Stimulated activated CD8-positive, alpha-beta memory T cell treated with anti-CD3 and anti-CD28 coated beads, Interleukin-7, amount 100 ng/mL, for 4 hours (primary cell): ENCODE measurements at regions not wholly inside any gene's neighbourhood (a gene's known extent, or its start where the extent isn't known, plus 50 kb on each side); places are given as distances from the start of the nearest gene placed in this dataset.
"Not testable (repeated sequence)": the region's sequence is repeated elsewhere in the genome, so short reads cannot be mapped to it uniquely, and the experiment has no call there.

Source experiments
- DNase-seq, 2 donors: peaks; one replicate each; pipeline ENCODE4 v3.0.0-alpha.2; 2020; ENCODE audit warnings: low read depth in 2 of 2

DNA sequence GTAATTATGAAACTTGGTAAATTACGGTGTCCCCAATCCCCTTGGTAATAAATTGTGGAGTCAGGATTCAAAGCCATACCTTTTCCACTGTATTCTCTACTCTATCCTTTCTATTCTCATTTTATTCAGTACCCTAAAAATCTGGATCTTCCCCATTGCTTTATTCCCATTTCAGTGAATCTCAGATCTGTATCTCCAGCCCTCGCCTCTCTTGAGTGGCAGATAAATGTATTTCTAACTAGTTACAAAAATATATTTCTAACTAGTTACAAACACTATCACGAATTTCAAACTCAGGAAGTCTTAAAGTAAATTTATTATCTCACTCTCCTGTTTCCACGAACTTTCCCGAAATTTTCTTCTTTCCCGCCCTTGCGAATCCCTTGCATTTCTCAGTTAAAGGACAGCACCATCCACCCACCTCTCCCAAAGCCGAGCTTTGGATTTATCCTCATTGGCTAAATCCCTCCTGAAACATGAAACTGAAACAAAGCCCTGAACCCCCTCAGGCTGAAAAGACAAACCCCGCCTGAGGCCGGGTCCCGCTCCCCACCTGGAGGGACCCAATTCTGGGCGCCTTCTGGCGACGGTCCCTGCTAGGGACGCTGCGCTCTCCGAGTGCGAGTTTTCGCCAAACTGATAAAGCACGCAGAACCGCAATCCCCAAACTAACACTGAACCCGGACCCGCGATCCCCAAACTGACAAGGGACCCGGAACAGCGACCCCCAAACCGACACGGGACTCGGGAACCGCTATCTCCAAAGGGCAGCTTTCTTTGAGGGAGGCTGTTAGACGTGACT is 164.3 kb upstream of the PABPC3 start:
- no peak for DNase-seq

DNA sequence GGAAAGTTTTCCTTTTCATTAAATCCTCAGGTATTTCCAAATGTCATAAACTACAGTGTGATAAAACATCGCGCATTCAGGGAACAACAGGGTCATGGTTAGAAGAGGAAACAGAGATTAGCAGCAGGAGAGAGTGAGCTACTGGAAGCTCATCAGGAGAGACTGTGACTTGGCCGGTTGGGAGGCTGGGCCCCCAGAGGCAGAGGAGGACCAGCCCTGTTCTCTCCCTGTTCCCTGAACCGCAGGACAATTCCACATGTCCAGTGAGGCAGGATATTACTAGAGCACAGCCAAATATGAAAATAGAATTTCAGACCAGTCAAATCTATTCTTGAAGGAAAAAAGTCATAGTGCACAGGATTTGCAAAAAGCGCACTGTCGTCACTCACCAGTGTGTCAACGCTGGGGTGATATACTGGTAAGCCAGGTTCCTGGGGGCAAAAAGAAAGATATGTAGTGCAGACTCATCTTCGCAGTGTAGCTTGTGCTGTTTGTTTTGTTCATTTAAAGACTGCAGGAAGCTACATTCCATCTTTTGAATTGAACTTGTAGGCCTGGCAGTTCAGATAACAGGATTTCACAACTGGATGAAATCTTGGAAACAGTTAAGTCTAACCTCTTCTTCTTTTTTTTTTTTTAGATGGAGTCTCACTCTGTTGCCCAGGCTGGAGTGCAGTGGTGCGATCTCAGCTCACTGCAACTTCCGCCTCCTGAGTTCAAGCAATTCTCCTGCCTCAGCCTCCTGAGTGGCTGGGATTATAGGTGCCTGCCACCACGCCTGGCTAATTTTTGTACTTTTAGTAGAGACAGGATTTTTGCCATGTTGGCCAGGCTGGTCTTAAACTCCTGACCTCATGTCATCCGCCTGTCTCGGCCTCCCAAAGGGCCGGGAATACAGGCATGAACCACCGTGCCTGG is 162.6 kb upstream of the PABPC3 start:
- not testable (repeated sequence) for DNase-seq

DNA sequence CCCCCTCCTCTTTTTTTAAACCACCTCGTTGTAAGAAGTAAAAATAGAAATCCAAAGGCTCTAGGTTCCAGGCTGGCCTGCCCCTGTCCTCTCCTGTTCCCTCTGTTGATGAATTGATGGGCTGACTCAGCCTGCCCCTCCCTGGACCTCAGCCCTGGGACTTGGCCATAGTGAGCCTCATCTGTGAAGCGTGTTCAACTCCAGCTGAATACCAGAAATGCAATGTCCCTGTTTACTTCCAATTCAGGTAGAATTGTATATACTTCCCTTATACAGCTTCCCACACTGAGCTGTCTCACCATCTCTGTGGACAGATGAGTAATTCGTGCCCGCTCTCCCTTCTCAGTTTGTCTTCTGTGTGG is 161.9 kb upstream of the PABPC3 start:
- DNase-seq, result not testable (repeated sequence)

DNA sequence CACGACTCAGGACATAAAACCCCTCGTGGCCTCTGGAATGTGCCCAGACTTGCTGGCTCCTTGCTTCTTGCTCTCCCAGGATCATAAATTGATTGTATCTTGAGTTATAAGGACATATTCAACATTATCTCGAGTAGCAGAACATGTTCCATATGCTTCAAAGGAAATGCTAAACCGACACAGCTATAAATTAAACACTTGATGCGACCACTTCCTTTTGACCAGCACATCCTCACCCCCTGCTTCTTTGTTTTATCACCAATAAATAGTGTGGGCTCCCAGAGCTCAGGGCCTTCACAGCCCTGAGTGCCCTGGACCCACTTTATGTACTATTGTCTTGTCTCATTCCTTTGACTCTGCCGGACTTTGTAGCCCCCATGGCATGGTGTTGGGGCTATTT is 157.0 kb upstream of the PABPC3 start:
- DNase-seq, result no peak

DNA sequence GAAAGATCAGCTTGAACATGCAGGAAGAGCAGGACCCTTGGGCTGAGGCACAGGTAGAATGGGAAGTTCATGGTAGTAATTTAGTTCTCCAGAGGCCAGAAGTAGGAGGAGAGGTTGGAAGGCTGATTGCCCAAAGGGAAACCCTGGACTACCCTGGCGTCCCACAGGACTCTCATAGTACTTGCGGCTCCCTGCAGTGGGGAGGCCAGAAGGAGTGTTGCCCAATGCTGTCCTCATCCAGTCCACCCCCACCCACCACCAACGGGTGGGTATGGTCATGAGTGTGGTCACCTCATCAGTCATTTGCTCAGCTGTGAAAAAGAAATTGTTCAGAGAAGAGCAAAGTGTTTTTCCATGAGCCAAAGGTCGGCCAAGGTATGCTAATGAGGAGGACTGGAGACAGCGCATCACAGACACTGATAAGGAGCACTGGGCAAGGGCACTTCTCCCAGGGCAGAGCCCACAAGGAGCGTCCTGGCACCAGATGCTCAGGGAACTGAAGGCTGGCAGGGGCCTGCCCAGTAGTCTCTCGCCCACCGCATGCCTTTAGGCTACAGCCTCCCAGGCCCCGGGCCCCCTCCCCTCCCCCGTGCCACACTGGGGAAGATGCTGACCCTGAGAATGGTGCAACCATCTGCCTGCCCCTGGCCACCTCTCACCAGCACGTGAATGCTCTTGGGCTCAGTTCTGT is 154.8 kb upstream of the PABPC3 start:
- DNase-seq, result not testable (repeated sequence)

DNA sequence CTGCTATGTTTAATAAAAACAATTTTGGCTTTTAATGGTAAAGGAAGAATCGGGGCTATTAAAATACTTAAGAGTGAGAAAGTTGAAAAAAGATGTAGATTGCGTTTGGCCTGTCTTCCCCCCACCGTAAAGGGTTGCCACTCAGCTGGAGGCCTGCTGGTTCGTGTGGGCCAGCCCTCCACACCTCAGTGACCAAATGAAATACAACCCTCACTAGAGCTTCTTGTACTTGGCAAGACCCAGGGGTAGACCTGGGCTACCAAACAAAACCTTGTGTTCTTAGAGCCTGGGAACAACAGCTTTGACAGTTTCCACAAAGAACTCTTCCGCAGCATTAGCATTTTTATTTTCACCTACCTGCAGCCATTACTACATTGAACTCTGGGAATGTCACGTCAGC is 152.8 kb upstream of the PABPC3 start:
- no peak for DNase-seq

DNA sequence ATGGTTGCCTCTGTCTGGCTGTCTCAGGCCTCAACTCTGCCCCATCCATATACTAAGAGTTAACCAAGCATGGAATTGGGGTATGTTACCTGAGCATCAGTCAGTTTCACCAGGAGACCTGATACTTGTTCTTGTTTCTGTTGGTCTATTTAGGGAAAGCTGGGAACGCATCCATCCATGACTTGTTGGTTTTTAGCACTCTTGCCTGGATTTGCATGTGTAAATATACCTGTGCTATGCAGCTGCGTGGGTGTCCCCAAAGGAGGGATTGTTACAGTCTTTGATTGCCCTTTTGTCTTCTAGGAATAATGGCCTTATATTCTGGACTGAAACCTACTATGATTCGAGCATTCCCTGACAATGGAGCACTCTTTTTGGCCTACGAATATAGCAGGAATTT is 151.9 kb upstream of the PABPC3 start:
- DNase-seq, result not testable (repeated sequence)

DNA sequence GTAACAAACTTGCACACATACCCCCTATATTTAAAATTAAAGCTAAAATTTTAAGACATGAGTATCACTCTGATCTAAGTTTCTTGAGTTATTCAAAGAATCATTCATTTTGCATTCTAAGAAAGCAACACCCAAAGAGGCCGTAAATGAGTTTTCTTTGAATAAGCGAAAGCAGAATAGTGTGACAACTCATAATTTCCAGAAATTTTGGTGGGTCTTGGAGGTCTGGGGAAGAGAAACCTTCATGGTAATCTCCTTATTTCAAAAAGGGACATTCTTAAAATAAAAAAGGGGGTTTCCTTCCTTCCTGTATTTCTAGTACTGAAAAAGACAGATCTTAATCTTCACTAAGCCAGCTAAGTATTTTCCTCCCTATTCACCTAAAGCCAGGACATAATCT is 147.0 kb upstream of the PABPC3 start:
- not testable (repeated sequence) for DNase-seq

DNA sequence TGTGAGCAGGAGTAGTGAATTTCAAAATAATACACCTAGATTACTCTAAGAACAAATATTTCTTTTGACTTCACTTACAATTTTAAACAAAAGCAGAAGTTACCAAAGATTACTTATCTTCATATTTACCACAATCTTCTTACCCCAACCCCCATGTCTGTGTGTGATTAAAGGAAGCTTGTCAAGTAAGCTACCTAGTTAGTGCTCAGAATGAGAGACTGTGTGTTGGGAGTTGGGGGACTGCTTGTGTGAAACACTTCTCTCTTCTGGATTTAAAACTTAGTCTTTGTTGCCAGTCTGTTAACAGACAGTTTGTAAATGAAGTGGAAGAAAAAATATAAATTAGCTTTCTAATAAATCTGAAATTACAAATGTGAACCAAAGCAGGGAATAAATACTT is 145.3 kb upstream of the PABPC3 start:
- DNase-seq, result not testable (repeated sequence)

DNA sequence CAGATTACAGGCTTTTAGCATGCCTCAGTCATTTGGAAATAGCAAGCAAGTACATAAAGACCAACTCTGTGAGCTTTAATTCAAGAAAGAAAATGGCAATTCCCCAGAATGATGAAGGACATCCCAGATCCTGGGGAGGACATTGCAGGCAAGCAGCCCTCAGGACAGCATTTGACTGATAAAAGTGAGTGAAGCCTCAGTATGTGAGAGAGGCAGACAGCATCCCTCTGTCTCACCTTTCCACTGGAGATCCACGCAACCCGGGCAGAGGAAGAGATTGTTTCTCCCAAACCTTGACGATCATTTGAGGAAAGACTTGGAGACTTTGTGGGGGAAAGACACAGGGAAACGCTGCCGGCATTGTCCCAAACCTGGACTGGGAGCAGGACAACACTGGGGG is 128.0 kb upstream of the PABPC3 start:
- not testable (repeated sequence) for DNase-seq

DNA sequence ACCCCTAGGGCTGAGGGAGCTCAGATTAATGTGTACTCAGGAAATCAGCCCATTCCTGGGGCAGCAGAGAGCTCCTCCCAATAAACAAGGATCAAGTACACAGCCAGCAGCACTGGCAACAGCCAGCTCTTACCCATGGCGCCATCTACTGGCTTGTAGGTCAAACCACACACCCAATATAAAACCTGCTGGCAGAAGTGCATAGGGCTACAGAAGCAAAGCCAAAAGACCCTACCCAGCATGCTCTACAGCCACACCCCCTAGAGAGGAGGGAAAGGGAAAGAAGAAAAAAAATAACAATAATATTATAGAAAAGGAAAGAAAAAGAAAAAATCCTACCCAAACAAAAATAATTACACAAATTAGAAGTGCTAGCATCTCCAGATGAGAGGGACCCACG is 127.5 kb upstream of the PABPC3 start:
- DNase-seq, result not testable (repeated sequence)

DNA sequence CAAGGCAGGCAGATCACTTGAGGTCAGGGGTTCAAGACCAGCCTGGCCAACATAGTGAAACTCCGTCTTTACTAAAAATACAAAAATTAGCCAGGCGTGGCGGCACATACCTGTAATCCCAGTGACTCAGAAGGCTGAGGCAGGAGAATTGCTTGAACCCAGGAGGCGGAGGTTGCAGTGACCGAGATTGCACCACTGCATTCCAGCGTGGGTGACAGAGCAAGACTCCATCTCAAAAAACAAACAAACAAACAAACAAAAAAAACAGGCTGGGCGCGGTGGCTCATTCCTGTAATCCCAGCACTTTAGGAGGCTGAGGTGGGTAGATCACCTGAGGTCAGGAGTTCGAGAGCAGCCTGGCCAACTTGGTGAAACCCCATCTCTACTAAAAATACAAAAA is 122.8 kb upstream of the PABPC3 start:
- not testable (repeated sequence) for DNase-seq

DNA sequence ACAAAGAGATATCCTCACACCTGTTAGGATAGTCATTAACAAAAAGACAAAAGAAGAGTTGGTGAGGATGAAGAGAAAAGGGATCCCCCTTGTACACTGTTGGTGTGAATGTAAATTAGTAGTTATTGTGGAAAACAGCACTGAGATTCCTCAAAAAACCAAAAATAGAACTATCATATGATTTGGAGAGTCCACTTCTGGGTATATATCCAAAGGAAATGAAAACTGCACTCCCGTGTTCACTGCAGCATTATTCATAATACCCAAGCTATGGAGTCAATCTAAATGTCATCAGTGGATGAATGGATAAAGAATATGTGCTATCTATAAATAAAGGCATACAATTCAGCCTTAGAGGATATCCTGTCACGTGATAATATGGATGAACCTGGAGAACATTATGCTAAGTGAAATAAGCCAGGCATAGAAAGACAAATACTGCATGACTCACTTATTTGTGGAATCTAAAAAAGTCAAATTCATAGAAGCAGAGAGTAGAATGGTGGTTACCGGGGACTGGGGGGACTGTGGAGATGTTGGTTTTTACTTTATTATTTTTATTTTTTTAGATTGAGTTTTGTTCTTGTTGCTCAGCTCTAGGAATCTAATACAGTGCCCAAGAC is 114.6 kb upstream of the PABPC3 start:
- not testable (repeated sequence) for DNase-seq

DNA sequence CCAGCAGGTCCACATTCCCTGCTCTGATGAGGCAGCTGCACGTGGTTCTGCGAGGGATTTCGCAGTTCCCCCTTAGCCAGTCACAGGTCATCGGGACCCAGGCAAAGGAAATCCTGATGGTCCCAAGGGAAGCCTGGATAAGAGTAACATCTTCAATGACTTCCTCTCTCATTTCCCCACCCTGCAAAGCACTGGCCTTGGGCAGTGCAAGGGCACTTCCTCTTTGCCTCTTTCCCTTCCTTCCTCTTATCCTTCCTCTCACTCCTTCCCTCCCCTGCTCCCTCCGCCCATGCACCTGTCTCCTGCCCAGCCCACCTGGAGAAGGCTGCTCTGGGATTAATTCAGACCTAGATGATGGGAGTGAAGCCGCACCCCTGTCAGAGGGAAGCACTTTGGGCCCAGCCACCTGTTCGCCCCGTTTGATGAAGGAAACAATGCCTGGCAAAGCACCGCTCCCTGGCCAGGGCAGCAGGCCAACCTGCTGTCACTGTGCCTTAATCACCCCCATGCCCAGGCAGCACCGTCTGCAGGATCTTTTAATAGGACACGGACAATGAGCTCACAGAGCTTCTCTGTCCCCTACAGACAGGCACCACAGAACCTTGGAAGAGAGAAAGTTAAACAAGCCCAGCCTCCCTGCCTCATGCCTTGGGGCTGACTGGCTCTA is 113.5 kb upstream of the PABPC3 start:
- DNase-seq, result no peak

DNA sequence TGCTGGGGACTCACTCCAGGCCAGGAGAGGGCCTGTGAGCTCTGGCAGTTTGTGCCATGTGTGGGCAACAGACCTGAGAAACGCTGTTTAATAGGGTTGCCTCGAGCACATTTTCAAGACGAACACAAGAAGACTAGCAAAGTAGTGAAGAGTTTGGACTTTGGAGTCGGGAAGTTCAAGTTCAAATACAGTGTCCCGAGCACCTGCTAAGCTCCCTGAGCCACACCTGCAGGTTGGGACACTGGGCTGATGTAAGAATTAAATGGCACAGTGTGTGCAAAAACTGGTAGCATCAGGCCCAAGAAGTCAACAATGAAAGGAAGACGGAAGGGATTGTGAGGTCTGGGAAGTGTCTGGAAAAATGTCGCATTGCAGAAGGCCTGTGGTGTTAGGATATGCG is 112.8 kb upstream of the PABPC3 start:
- DNase-seq, result no peak

DNA sequence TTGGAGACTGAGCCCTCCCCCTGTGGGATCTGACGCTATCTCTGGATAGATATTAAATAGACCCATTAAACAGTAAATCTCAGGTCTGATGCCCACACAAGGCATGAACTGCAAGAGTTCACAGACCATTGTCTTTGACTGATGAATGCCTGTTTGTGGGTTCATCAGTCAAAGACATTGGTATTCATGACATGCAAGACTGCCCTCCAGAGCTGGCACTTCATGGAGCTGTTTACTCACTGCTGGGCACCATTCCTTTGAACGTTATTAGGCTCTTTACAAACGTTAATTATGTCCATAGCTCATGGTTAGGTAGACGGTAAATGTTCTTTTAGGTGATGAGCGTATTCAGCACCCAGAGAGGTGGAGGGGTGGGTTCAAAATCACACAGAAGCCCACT is 111.8 kb upstream of the PABPC3 start:
- DNase-seq, result no peak

DNA sequence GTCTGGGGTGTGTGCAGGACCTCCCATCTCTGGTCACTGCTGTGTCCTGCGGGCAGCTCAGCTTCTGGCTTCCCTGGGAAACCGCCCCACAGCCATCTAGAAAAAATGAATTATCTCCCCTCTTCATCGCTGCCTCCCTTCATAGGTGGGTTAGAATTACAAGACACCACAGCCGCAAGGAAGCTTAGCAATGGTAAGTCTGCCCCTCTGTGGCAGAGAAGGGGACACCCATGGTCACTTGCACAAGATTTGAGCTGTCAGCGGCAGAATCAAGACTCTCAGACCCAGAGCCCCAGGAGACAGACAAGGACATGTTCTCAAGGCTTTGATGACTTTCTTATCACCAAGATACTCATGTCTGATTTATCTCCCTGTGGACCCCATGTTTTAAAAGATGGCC is 110.8 kb upstream of the PABPC3 start:
- no peak for DNase-seq

DNA sequence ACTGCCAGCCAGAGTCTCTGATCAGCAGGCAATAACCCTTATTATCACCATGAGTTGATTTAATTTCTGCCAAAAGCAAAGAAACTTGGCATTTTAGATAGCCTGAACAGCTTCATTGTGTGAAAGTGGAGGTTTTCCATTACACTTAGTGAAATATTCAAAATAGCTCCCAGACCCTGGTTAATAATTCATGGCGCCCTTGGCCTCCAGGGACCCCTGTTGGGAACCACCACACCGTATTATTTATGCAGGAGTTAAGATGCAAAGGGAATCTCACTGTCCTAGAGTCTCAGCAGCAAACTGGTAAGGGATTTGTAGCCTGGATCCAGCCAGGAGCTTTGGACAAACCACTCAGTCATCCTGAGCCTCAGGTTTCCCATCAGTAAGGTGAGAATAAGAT is 110.0 kb upstream of the PABPC3 start:
- no peak for DNase-seq

DNA sequence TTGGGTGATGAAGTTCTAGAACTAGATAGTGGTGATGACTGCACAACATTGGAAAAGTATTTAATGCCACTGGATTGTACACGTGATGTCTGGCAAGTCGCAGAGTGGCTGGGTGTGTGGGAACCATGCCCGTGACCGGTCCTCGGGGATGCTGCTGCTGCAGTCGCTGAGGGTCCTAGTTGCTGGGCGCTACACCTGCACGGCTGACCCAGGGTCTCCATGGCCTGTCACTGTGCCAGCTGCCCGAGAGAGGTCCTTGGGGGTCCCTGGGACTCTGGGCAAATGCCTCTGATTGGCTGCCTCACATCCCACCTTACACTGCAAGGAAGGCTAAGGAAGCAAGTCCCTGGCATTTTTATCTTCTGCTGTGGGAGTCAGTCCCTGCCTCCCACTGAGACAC is 109.1 kb upstream of the PABPC3 start:
- DNase-seq, result no peak

DNA sequence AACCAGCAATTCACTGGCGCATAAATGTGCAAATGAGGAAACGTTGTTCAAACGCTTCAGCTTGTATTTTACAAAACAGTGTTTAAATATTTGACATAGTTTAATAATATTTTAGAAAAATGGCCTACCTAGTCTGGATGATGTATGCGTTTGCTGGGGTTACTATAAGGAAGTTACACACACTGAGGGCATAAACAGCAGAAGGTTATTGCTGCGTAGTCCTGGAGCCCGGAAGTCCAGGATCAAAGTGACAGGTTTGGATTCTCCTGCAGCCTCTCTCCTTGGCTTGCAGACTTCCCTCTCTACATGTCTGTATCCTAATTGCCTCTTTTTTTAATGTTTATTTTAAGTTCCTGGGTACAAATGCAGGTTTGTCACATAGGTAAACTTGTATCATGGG is 106.0 kb upstream of the PABPC3 start:
- DNase-seq, result not testable (repeated sequence)

DNA sequence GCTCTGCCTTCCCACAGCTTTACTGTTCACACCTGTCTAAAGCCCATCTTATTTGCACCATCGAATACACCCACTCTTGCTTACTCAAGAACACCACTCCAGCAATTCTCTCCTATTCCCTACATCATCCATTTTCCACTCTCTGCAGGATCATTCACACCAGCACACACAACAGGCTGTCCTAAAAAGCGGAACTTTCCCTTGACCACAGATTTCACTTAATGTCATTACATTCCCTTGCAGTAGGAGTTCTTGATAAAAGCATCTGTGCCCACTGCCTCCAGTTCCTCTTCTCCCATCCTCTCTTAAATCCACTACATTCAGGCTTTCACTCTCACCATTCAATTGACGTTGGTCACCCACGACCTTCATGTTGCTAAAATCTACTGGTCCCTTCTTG is 103.0 kb upstream of the PABPC3 start:
- not testable (repeated sequence) for DNase-seq
